H9 (cell line): ENCODE measurements at regions not wholly inside any gene's neighbourhood (a gene's known extent, or its start where the extent isn't known, plus 50 kb on each side); places are given as distances from the start of the nearest gene placed in this dataset.

ENCODE experiments used
- DNase-seq: peaks from one replicate; pipeline ENCODE4 v3.0.0-alpha.2; 2017
- H2AFZ ChIP-seq: one replicate; pipeline ENCODE4 v1.6.1; 2013; ENCODE audit warnings: mild to moderate bottlenecking, low read length, control low read depth, moderate library complexity
- H2AK5ac ChIP-seq: 2 replicates; pipeline ENCODE4 v1.6.1; 2013; ENCODE audit warnings: low read length, control low read depth, mixed read lengths; ENCODE audit not compliant: insufficient read length
- H2BK120ac ChIP-seq: one replicate; pipeline ENCODE4 v1.6.1; 2013; ENCODE audit warnings: low read depth, mild to moderate bottlenecking, low read length, control low read depth, inconsistent platforms; ENCODE audit not compliant: poor library complexity, severe bottlenecking
- H2BK12ac ChIP-seq: 2 replicates; pipeline ENCODE4 v1.6.1; 2013; ENCODE audit warnings: low read length, control low read depth, mixed read lengths, low read depth; ENCODE audit not compliant: insufficient read length
- H2BK15ac ChIP-seq: 2 replicates; pipeline ENCODE4 v1.6.1; 2013; ENCODE audit warnings: low read depth, low read length, control low read depth
- H2BK20ac ChIP-seq: one replicate; pipeline ENCODE4 v1.6.1; 2013; ENCODE audit warnings: low read depth, mild to moderate bottlenecking, low read length, control low read depth, inconsistent platforms; ENCODE audit not compliant: poor library complexity, severe bottlenecking
- H2BK5ac ChIP-seq: 2 replicates; pipeline ENCODE4 v1.6.1; 2013; ENCODE audit warnings: low read length, control low read depth, mixed read lengths; ENCODE audit not compliant: insufficient read length
- H3K14ac ChIP-seq: 2 replicates; pipeline ENCODE4 v1.6.1; 2013; ENCODE audit warnings: low read length, control low read depth; ENCODE audit not compliant: insufficient read depth
- H3K18ac ChIP-seq: 2 replicates; pipeline ENCODE4 v1.6.1; 2013; ENCODE audit warnings: low read depth, mild to moderate bottlenecking, mixed read lengths, low read length, control low read depth; ENCODE audit not compliant: insufficient read length
- H3K23ac ChIP-seq: 2 replicates; pipeline ENCODE4 v1.6.1; 2013; ENCODE audit warnings: low read length, control low read depth, mixed read lengths, low read depth; ENCODE audit not compliant: insufficient read length
- H3K23me2 ChIP-seq: 2 replicates; pipeline ENCODE4 v1.6.1; 2013; ENCODE audit warnings: low read depth, mild to moderate bottlenecking, mixed read lengths, low read length, control low read depth; ENCODE audit not compliant: insufficient read length, poor library complexity, severe bottlenecking
- H3K27ac ChIP-seq: 2 replicates; pipeline ENCODE4 v1.5.1; 2013; ENCODE audit warnings: low read length, control low read depth, mixed read lengths, low read depth; ENCODE audit not compliant: insufficient read length
- H3K27me3 ChIP-seq: 2 replicates; pipeline ENCODE4 v1.6.1; 2013; ENCODE audit warnings: low read length, control low read depth, inconsistent platforms; ENCODE audit not compliant: insufficient read depth
- H3K4ac ChIP-seq: 2 replicates; pipeline ENCODE4 v1.6.1; 2013; ENCODE audit warnings: low read depth, mild to moderate bottlenecking, control low read depth, inconsistent platforms, low read length, moderate library complexity
- H3K4me1 ChIP-seq: 2 replicates; pipeline ENCODE4 v1.6.1; 2013; ENCODE audit warnings: low read length, control low read depth, inconsistent platforms; ENCODE audit not compliant: insufficient read depth
- H3K4me2 ChIP-seq: 2 replicates; pipeline ENCODE4 v1.6.1; 2013; ENCODE audit warnings: low read length, control low read depth, mixed read lengths; ENCODE audit not compliant: insufficient read length, insufficient read depth
- H3K56ac ChIP-seq: 2 replicates; pipeline ENCODE4 v1.6.1; 2013; ENCODE audit warnings: low read depth, mild to moderate bottlenecking, mixed read lengths, low read length, control low read depth; ENCODE audit not compliant: insufficient read length
- H3K79me1 ChIP-seq: 2 replicates; pipeline ENCODE4 v1.6.1; 2013; ENCODE audit warnings: low read depth, mild to moderate bottlenecking, moderate library complexity, low read length, control low read depth, inconsistent platforms; ENCODE audit not compliant: insufficient read depth, poor library complexity, severe bottlenecking
- H3K79me2 ChIP-seq: 2 replicates; pipeline ENCODE4 v1.6.1; 2013; ENCODE audit warnings: low read length, control low read depth, inconsistent platforms; ENCODE audit not compliant: insufficient read depth
- H3K9ac ChIP-seq: 2 replicates; pipeline ENCODE4 v1.6.1; 2013; ENCODE audit warnings: low read length, control low read depth, mixed read lengths; ENCODE audit not compliant: insufficient read length; ENCODE audit errors: extremely low read depth
- H3K9me3 ChIP-seq: one replicate; pipeline ENCODE4 v1.6.1; 2013; ENCODE audit warnings: low read depth, low read length, inconsistent platforms; ENCODE audit not compliant: control insufficient read depth
- H3T11ph ChIP-seq: one replicate; pipeline ENCODE4 v1.6.1; 2013; ENCODE audit warnings: mild to moderate bottlenecking, low read length, control low read depth, inconsistent platforms
- H4K20me1 ChIP-seq: one replicate; pipeline ENCODE4 v1.6.1; 2013; ENCODE audit not compliant: control insufficient read depth, insufficient read length, insufficient read depth
- H4K5ac ChIP-seq: 2 replicates; pipeline ENCODE4 v1.6.1; 2013; ENCODE audit warnings: low read depth, mild to moderate bottlenecking, mixed read lengths, low read length, control low read depth; ENCODE audit not compliant: insufficient read length
- H4K8ac ChIP-seq: replicated peaks from 2 replicates; pipeline ENCODE4 v1.6.1; 2013; ENCODE audit warnings: low read length, control low read depth, mixed read lengths, low read depth; ENCODE audit not compliant: insufficient read length
- H4K91ac ChIP-seq: 2 replicates; pipeline ENCODE4 v1.6.1; 2013; ENCODE audit warnings: low read depth, mild to moderate bottlenecking, moderate library complexity, mixed read lengths, low read length, control low read depth; ENCODE audit not compliant: insufficient read length
- H3K27ac Mint-ChIP-seq, 3 experiments: 2 replicates in 2 of 3; 3 replicates in 1 of 3; pipeline ENCODE4 v1.8.0; 2020 to 2021; ENCODE audit warnings: mixed read lengths in 3 of 3, mild to moderate bottlenecking in 1 of 3, moderate library complexity in 1 of 3
- H3K27me3 Mint-ChIP-seq: 2 replicates; pipeline ENCODE4 v1.8.0; 2021; ENCODE audit warnings: low read depth, mild to moderate bottlenecking, moderate library complexity, mixed read lengths
- H3K36me3 Mint-ChIP-seq, 3 experiments: 2 replicates in 2 of 3; 3 replicates in 1 of 3; pipeline ENCODE4 v1.8.0; 2020 to 2021; ENCODE audit warnings: low read depth in 3 of 3, mixed read lengths in 3 of 3; ENCODE audit not compliant: insufficient read depth in 1 of 3
- H3K4me1 Mint-ChIP-seq, 2 experiments: 2 replicates each; pipeline ENCODE4 v1.8.0; 2020; ENCODE audit warnings: mixed read lengths in 2 of 2
- H3K4me3 Mint-ChIP-seq, 2 experiments: 2 replicates in 1 of 2; 3 replicates in 1 of 2; pipeline ENCODE4 v1.8.0; 2020 to 2021; ENCODE audit warnings: mild to moderate bottlenecking in 2 of 2, mixed read lengths in 2 of 2, moderate library complexity in 1 of 2
- H3K9me3 Mint-ChIP-seq, 2 experiments: 2 replicates in 1 of 2; 3 replicates in 1 of 2; pipeline ENCODE4 v1.8.0; 2020; ENCODE audit warnings: mild to moderate bottlenecking in 2 of 2, mixed read lengths in 2 of 2, moderate library complexity in 1 of 2
- CTCF ChIP-seq: fragments of 200-600 bp; sonication (generic); conservative IDR thresholded peaks from 3 replicates; pipeline ENCODE4 v1.8.0; 2021; ENCODE audit warnings: antibody characterized with exemption, mild to moderate bottlenecking
- WGBS: extraction: QIAGEN DNeasy Blood & Tissue Kit; methylation state at CpG from one replicate; pipeline ENCODE4 v1.1.7; 2013; ENCODE audit warnings: missing lambda C conversion rate, low lambda C conversion rate, mixed read lengths; ENCODE audit not compliant: insufficient read length; ENCODE audit errors: extremely low coverage; 5-methylcytosine and 5-hydroxymethylcytosine counted together

- Mint-ChIP-seq H3K36me3 (0 out of 7 replicates have a peak, but pooled peaks cover 0 to 5% (median 0%) of the 10 kb centered on the region in 3 experiments), H3K4me1 (peaks cover 9 to 17% of the 10 kb centered on the region in 2 experiments), H3K27me3 (no peaks in the 10 kb centered on the region), H3K9me3 (peaks cover 0 to 3% of the 10 kb centered on the region in 2 experiments; a peak in 2 of 5 replicates), H3K27ac (no peak overlapping the region), H3K4me3 (no peak overlapping the region)
- Histone ChIP-seq H3K18ac (no peak overlapping the region), H2BK15ac (no peak overlapping the region), H3K9ac (no peak overlapping the region), H4K8ac (no peak overlapping the region), H2AK5ac (no peak overlapping the region), H3T11ph (no peak overlapping the region), H3K79me2 (no peaks in the 10 kb centered on the region), H4K91ac (no peak overlapping the region), H2BK5ac (no peak overlapping the region), H3K23me2 (no peaks in the 10 kb centered on the region), H3K27ac (no peak overlapping the region), H3K4ac (no peak overlapping the region), H3K27me3 (no peaks in the 10 kb centered on the region), H2BK12ac (no peak overlapping the region), H3K14ac (no peak overlapping the region), H3K4me1 (no peaks in the 10 kb centered on the region; the same call in 1 of the 2 replicates), H3K4me2 (no peak overlapping the region), H3K23ac (no peak overlapping the region), H2AFZ (no peak overlapping the region), H4K20me1 (no peaks in the 10 kb centered on the region), H2BK120ac (no peak overlapping the region), H2BK20ac (no peak overlapping the region), H3K56ac (no peak overlapping the region), H4K5ac (no peak overlapping the region), H3K79me1 (no peaks in the 10 kb centered on the region), H3K9me3 (no peaks in the 10 kb centered on the region)
- TF ChIP-seq CTCF = no peak
- WGBS = no CpG with 5 or more reads among the region's 1 CpG
- no peak for DNase-seq
These were observed 386.3 kb downstream of the MRPS30 start for GRCh38 chr5:45195026-45195425.
